Fibroblast of skin of right quadriceps (primary cell): ENCODE measurements at regions not wholly inside any gene's neighbourhood (a gene's known extent, or its start where the extent isn't known, plus 50 kb on each side); places are given as distances from the start of the nearest gene placed in this dataset.

Source experiments
- DNase-seq: peaks from one replicate; pipeline ENCODE4 v3.0.0-alpha.2; 2013

DNA sequence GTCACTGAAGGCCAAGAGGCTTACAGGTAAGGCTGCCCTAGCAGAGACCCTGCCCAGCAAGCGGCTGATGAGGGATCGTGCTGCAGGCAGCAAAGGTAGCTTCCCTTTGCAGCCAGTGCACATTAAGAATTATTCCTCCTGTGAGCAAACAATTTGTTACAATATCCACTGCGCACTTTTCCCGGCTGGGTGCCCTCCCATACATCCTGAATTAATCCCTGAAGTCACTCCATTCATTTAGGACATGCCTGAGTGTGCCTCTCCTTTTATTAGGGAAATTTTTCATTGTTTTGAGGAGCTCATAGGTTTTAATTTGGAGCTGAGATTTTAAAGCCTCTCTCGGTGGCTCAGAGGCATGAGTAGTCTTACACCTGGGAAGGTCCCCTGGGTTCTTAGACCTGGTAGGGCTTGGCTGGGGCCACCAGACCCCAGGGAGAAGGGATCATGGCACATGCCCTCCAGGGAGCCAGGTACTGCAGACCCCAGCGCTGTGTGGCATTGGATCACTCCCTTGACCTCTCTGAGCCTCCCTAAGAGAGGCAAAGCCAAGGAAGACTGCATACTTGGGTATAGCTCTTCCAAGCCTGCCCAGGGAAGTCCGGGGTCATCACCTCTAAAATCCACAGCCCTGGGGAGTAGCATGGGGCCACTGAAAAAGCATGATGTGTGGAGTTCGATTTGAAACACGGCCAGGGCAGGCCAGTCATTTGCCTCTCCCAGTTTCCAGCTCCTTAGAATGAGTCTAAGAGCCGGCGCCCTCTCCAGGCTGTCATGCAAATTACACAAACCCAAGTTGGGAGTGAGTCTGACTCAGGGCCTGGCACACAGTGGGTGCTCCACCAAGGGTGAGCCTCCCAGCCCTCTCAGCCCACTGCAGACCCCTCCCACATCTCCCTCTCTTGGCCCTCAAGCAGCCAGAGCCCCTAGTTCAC lies 151.9 kb upstream of the LINGO1 start:
- DNase-seq: peak; percentile 5

DNA sequence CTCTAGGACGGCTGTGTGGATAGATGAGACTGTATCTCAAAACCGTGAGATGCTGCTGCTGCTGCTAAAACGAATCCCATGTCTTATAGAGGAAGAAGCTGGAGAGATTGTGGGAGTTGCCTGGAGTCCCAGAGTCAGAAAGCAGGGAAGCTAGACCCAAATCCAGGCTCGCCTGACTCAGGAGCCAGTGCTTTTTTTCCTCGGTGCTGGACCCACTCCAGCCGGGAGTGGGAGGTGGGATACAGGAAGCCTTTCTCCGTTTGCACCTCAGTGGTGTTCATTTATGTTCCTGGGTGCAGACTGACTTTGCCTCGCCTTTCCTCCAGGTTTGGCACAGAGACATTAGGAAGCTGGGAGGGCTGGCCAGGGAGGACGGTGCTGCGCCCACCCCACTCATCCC lies 150.9 kb upstream of the LINGO1 start:
- no peak for DNase-seq

DNA sequence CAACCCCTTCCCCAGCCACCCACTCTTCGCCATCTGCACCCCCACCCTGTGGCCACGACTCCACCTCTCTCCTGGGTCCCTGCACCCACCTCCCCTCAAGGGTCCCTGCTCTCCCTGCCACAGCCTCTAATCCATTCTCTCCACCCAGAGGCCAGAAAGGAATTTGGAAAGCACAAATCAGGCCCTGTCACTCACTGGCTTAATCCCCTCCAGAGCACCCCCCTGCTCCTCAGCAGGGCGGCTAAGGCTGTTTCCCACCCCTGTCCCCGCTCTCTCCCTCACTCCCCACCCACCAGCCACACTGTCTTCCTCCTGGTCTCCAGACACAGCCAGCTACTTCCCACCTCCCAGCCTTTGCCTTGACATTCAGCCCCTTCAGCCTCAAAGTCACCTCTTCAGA lies 150.0 kb upstream of the LINGO1 start:
- no peak for DNase-seq

DNA sequence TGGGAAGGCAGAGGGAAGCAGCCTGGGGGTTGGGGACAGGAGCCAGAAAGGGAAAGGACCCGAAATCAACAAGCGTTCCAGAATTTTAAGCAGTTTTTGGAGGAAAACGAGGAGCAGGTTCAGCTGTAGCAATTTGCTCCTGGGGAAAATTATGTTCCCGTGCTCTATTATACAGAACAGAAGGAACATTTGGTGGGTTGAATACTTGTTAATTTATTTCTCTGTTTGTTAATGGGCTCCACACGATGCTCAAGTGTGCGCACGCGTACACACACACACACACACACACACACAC lies 149.2 kb upstream of the LINGO1 start:
- no peak for DNase-seq

DNA sequence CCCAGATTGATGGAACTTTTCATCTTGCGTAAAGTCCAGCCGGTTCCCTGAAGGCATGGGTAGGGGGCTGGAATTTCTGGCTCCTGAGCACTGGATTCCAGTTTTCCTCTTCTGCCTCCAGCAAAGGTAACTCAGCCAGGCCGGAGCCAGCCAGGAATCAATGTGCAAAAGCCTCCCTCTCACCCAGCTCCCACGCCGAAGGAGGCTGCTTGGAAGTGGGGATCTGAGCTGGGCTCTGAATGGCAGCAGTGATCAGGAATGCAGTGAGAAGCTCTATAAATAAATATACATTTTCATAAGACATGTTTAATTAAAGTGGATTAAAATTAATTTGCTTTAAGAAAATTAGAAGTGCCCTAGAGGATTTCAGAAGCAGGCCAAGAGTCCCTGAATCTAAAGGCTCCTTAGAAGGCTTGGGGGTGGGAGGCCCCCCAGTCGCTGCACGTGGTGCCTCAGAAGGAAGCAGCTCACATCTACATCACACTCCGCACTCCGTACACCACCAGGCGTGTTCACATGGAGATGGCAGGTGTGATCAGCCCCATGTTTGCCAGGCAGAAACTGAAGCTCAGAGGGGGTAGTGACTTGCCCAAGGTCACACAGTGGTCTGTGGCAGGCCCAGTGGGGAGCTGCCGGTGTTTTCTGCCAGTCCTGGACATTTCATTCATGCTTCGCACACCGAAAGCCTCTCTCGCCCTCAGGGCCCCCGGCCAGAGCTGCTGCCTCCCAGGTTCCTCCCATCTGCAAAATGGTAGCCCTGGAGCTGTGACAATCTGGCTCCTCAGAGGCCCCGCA lies 148.6 kb upstream of the LINGO1 start:
- DNase-seq: no peak

DNA sequence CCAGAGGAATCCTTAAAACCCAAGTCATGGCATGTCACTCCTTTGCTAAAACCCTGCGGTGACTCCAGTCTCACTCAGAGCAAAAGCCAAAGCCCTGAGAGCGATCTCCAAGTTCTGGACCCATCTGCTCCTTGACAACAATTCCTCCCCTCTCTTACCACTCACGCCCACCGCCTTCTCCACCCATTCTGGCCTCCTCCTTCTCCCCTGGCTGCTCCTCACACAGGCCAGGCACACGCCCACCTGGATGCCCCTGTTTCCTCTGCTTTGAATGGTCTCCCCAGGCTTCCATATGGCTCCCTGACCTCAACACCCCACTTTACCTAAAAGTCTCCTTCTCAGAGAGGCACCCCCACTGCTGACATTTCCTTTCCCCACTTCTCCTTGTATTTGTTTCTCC lies 146.1 kb upstream of the LINGO1 start:
- DNase-seq: no peak

DNA sequence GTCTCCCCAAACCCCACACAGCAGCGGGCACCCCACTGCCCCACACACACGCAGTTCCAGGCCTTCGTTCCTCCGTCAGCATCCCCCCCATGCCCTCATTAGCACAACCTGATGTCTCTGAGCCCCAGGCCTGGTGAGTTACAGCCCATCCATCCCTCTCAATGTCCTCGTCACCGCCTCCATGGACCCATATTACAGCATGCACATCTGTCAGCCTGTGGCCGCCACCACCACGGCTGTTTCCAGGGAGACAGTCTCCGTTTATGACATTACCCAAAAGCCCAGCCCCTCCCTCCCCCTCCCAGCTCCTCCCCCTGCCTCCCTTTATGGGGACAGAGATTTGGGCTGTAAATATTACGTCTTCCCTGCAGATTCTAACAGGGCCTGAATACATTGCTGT lies 143.1 kb upstream of the LINGO1 start:
- DNase-seq: no peak

DNA sequence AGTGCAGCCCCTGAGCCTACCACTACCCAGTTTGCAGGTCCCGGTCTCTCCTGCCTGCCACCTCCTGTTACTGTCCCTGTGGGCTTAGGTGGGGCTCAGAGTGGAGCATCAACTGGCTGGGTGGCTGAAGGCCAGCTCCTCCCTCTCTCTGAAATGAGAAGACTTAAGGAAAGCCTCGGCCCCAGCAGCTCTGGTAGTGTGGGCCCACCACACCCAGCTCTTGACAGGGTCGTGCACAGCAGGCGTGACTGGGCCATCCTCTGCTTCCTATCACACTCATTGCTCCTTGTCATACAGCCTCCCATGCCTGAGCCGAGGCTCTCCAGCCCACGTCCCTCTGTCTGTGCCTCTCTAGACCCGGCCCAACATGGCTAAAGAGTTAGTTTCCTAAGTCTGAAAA lies 142.7 kb upstream of the LINGO1 start:
- DNase-seq: no peak

DNA sequence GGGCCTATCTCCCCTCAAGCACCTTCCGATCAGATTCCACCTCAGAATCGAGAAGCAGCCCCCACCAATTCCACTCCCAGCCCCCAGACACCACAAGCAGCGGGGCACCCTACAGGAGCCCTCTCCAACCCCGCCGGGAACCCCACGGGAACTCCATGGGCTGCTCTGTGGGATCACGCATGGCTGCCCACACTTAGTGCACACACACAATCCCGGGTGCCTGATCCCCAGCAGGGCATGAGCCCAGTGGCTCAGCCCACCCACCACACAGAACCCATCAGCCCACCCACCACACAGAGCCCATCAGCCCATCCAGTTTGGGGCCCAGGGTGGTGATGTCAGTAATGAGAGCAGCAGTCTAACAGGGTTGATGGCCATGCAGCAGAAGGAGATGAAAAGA lies 141.6 kb upstream of the LINGO1 start:
- DNase-seq: no peak

DNA sequence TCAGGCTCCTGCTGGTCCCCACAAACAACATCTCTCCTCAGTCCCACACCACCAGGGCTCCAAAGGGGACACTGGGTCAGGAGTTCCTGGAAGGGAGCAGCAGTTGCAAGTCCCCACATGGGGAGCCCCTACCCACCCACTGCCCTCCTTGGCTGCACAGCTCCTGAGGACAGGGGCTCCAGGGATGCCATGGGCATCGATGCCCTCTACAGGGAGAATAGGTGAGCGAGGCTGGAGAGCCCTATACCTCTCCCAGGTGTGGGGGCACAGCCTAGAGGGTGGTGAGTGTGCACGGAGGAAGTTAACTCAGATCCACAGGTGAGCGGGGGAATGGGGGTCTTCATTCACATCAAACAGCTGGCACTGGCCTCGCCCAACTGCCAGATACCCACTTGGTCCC lies 141.2 kb upstream of the LINGO1 start:
- DNase-seq: no peak

DNA sequence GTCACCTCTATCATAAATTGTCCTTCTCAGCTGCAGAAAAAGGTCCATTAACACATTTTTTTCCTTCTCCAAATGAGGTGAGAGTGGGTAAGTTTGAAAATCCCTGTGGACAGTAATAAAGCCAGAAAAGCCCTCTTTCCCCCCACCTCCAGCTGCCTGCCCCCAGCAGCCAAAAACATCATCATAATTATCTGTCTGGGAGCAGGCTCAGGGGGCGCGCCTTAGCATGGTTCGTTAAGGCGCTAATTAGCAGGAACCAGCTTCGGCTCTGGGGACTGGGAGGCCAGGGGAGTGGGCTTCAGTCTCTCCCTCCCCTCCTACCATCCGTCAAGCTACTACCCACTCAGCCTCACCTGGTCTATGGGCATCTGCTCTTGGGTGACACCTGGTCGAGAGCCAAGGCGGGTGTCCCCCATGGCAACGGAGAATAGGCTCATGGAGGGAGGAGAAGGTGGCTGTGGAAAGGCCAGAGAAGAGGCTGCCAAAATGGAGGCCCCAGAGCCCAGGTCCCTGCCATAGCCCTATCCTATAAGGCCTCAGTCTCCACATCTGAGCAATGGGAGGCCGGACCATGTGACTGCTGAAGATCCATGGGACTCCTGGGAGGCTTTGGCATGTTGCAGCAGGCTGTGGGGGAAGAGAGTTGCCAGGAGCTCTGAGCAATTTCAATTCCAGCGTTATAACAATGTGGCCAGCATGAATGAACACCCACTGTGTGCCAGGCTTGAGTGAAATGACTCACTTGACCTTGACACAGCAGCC lies 140.1 kb upstream of the LINGO1 start:
- no peak for DNase-seq

DNA sequence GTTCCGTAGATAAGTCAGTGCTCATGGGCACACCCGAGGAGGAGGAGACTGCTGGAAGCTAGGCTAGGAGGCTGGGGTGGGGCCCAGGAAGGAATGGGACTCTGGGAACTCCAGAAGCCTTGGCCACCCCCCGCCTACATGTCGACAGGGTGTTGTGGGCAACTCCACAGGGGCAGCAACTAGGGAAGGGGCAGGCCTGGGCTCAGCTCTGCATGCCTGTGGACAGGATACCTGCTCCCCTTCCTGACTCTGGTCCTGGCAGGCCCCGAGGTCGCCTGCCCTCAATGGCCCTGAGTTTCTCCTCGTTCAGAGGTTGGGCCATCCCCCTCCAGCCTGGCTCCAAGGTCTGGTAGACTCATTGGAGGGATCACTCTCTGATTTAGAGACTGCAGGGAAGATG lies 138.9 kb upstream of the LINGO1 start:
- DNase-seq: no peak

DNA sequence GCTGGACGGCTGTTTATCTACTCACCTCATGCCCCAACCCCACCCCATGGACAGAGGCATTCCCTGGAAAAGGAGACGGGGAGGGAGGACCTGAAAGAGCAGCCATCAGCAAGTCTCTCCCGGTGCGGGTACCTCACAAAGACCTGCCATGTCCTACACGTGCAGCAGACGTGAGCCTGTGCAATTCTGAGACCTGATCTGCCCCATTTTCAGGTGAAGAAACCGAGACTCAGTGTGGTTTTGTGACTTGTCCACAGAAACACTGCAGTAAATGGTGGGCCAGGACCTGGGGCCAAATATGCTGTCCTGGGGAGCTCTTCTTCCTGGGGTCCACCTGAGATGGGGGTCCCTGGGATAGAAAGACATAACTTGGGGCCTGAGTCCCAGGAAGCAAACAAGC lies 137.0 kb upstream of the LINGO1 start:
- DNase-seq: no peak

DNA sequence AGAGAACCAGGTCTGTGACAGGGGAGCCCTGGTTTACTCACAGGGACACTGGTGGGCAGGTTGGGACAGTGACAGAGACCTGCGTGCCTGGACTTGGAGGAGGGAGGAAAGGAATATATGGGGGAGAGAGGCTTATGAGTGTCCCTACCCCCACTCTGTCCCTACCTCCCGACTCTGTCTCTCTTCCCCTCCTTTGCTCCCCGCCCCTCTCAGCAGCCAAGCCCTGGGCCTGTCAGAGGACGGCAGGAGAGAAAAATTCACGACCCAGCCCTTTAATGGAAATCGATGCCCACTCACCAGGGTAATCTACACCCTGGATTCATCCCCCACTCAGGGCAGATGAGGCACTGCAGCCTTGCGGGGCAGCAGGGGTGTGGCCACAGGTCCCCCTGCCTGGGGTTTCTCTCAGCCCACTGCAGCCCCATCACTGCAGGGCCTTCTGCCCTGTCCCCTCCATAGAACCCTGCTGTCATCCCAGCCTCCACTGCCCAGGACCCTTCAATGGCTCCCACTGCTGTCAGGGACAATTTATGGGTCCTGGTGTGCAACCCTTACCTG lies 135.9 kb upstream of the LINGO1 start:
- DNase-seq: no peak

DNA sequence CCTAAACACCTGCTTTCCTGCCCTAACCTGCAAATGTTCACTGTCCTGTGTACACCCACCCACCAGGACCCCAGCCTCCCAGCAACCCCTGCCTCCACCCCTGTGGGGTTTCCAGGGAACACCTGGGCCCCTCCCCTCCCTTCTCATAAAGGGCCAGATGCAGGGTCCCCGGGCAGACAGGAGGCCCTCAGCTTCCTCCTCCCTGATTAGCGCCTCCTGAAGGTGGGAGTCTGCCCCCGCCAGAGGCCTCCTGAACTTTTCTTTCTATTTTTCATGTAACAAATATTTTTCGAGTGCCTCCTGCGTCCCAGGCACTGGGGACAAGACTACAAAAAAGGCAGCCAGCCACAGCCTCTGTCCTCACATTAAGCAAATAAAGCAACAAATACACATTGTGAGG lies 135.4 kb upstream of the LINGO1 start:
- no peak for DNase-seq

DNA sequence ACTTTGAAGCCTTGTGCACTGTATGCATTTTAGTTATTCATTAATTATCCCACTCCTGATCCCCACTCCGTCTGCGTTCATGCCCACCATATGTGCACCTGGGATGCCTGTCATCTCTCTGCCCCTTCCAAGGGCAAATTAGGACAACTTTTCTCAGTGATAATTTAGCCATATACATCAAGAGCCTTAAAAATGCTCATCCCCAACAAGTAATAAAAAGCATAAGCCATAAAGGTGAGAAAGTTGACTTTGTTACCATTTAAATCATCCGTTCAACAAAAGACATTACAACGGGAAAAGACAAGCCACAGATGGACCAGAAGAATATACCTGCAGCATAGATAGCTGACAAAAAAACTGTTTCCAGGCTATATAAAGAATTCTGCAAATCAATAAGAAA lies 131.4 kb upstream of the LINGO1 start:
- DNase-seq: no peak

DNA sequence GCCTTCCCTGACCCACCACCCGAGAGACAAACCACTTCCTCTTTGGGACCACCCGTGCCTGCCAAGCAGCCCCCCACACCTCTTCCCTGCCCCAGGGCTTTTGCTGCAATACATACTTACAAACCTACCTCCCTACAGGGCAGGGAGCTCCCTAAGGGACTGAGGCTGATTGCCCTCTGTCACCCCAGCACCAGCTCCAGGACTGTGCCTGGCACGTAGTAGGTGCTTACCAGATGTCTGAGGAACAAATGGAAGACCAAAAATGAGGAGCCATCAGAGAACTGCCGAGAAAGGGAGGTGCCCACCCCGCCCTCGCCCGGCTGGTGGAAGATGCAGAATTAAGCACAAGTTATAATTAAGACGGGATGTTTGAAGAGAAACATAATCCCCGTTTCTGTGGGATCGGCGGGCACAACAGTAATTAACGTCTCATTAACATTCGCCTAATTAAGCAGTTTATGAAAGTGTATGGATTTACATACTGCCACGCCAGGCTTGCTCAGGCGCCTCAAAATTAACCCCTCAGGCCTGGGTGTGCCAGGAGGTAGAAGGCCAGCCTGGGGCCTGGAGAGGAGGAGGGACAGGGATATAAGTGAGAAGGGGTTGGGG lies 130.1 kb upstream of the LINGO1 start:
- DNase-seq: no peak

DNA sequence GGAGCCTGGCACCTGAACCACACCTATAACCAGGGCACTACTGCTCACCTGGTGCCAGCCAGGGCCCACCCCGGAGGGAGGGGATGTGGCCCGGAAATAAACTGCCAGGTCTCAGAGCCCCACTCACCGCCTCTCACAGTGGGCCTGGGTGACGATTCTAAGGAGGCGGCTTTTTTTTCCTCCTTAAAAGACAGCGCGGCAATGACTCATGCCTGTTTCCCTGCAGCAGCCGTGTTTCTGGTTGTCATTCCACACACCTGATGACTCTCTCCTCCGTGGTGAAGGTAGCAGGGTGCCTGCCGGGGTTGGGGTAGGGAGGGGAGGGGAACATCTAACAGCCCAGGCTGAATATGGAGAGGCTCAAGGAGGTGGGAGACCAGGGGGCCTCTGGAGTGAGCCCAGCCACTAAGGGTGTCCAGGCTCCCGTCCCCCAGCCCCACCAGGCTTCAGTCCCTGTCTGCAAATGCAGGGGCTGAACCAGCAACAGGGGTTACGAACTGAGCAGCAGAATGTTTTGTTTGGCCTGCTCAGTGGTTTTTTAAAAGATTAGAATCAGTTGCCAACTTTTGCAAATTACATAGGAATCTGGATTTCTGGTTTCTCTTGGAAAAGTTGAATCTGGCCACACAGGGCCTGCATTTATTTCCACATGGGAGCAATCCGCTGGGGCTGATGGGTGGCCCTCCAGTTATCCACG lies 127.3 kb upstream of the LINGO1 start:
- DNase-seq: no peak

DNA sequence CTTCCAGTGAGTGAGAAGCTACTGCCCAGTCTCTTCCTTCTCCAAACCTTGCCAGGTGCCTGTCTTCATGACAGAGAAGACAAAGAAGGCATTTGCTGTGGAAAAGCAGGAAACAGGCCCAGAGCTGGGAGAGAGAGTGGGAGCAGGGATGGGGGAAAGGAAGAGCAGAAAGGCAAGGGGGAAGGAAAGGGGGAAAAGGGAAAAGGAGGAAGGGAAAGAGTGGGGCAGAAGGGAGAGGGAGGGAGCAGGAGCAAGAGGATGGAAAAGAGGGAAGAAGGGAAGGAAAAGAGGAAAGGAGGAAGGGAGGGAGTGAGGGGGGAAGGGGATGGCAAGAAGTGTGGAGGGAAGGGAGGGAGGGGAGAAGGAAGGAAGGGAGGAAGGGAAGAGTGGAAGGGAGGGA lies 121.2 kb upstream of the LINGO1 start:
- DNase-seq: no peak

DNA sequence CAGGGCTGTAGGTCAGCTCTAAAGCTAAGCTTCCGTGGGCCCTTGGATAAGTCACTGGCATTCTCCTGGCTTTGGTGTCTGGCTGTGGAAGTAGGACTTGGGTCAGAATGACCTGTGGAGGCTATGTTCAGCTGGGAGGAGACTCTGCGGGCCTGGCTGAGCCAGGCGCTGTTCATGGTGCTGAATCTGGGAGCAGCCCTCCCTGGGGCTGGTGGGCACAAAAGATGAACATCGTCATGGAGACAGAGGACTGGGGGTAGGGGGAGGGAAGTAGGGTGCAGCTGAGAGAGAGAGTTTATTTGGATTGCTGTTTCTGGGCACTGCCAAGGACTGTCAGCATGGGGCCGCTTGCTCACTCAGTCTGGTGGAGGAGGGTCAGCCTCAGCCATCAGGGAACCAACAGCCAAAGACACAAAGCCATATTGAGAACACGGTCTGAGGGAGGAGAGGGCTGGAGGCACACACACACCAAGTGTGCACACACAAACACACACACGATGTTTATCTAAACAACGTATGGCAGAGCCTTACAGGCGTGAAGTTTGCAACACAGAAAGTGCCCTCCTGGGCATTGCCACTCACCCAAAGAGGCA lies 120.7 kb upstream of the LINGO1 start:
- DNase-seq: peak; percentile 26

DNA sequence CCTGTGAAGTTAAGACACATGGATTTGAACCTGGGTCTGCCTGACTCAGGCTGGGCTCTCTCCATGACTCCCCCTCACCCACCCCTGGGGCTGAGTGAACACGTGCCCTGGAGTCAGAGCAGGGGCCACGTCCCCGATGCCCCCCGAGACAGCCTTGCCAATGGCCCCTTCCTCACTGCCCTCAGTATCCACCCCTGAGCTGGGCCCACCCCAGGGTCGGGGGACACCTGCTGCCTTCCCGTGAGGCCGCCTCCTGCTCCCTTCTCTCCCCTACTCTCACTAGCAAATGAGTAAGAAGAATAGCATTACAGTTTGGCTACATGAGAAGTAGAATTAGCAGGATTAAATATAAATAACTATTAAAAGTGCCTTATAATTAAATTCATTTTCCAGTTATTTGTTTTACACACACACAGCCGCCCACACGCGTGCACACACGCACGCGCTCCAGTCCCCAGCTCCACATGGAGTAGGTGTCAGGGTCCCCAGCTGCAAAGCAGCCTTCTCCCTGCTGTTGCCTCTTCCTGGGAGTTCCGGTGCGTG lies 117.4 kb upstream of the LINGO1 start:
- DNase-seq: no peak
